Neuronal stem cell (in vitro differentiated cells): ENCODE measurements at regions not wholly inside any gene's neighbourhood (a gene's known extent, or its start where the extent isn't known, plus 50 kb on each side); places are given as distances from the start of the nearest gene placed in this dataset.

ENCODE experiments used
- DNase-seq: peaks from one replicate; pipeline ENCODE4 v3.0.0-alpha.2; 2013; ENCODE audit warnings: low spot score
- H2AFZ ChIP-seq: one replicate; pipeline ENCODE4 v1.6.1; 2013; ENCODE audit warnings: mild to moderate bottlenecking, low read length, inconsistent platforms
- H2AK5ac ChIP-seq: 2 replicates; pipeline ENCODE4 v1.6.1; 2013; ENCODE audit warnings: low read depth, mild to moderate bottlenecking, inconsistent platforms, low read length, moderate library complexity, mixed read lengths
- H2BK120ac ChIP-seq: 2 replicates; pipeline ENCODE4 v1.6.1; 2013; ENCODE audit warnings: low read depth, mild to moderate bottlenecking, inconsistent platforms, low read length, moderate library complexity, mixed read lengths
- H2BK12ac ChIP-seq: one replicate; pipeline ENCODE4 v1.6.1; 2013; ENCODE audit warnings: low read length, inconsistent platforms
- H2BK15ac ChIP-seq: 2 replicates; pipeline ENCODE4 v1.6.1; 2013; ENCODE audit warnings: mild to moderate bottlenecking, low read length, inconsistent platforms, mixed read lengths
- H2BK5ac ChIP-seq: one replicate; pipeline ENCODE4 v1.6.1; 2013; ENCODE audit warnings: inconsistent platforms, mild to moderate bottlenecking, low read length, moderate library complexity
- H3K14ac ChIP-seq: one replicate; pipeline ENCODE4 v1.6.1; 2013; ENCODE audit warnings: low read length, inconsistent platforms
- H3K18ac ChIP-seq: 2 replicates; pipeline ENCODE4 v1.6.1; 2013; ENCODE audit warnings: low read length, inconsistent platforms
- H3K23ac ChIP-seq: 2 replicates; pipeline ENCODE4 v1.6.1; 2013; ENCODE audit warnings: low read depth, mild to moderate bottlenecking, mixed read lengths, low read length, inconsistent platforms; ENCODE audit not compliant: poor library complexity
- H3K27ac ChIP-seq: replicated peaks from 3 replicates; pipeline ENCODE4 v1.5.1; 2013; ENCODE audit warnings: low read length, inconsistent platforms
- H3K27me3 ChIP-seq, 3 experiments: 2 replicates each; pipeline ENCODE4 v1.6.1; 2013; ENCODE audit warnings: low read length in 3 of 3, mild to moderate bottlenecking in 2 of 3, inconsistent platforms in 1 of 3, low read depth in 1 of 3, mixed read lengths in 1 of 3, moderate library complexity in 1 of 3; ENCODE audit not compliant: control insufficient read depth in 3 of 3, insufficient read depth in 3 of 3
- H3K36me3 ChIP-seq, 2 donors: replicated peaks in 1 of 2; 2 replicates each; pipeline ENCODE4 v1.6.1; 2013; ENCODE audit warnings: low read length in 2 of 2; ENCODE audit not compliant: control insufficient read depth in 2 of 2, insufficient read depth in 2 of 2
- H3K4ac ChIP-seq: 2 replicates; pipeline ENCODE4 v1.6.1; 2013; ENCODE audit warnings: inconsistent platforms, mild to moderate bottlenecking, low read length, moderate library complexity
- H3K4me1 ChIP-seq, 2 donors: 1 replicate in 1 of 2; 2 replicates in 1 of 2; pipeline ENCODE4 v1.6.1; 2013; ENCODE audit warnings: low read length in 2 of 2, low read depth in 1 of 2; ENCODE audit not compliant: control insufficient read depth in 2 of 2, insufficient read depth in 1 of 2
- H3K4me2 ChIP-seq: one replicate; pipeline ENCODE4 v1.6.1; 2013; ENCODE audit warnings: mild to moderate bottlenecking, low read length, inconsistent platforms; ENCODE audit not compliant: insufficient read depth, poor library complexity, severe bottlenecking
- H3K4me3 ChIP-seq, 2 donors: 2 replicates each; pipeline ENCODE4 v1.5.1; 2013; ENCODE audit warnings: low read length in 2 of 2, mild to moderate bottlenecking in 2 of 2, inconsistent platforms in 1 of 2, moderate library complexity in 1 of 2
- H3K79me1 ChIP-seq: one replicate; pipeline ENCODE4 v1.6.1; 2013; ENCODE audit warnings: low read depth, mild to moderate bottlenecking, inconsistent platforms, low read length, moderate library complexity
- H3K9ac ChIP-seq: one replicate; pipeline ENCODE4 v1.6.1; 2013; ENCODE audit warnings: mild to moderate bottlenecking, low read depth, low read length, inconsistent platforms; ENCODE audit not compliant: poor library complexity
- H3K9me3 ChIP-seq, 2 donors: replicated peaks in 1 of 2; 2 replicates each; pipeline versions ENCODE3 to v1.6.1; 2013; ENCODE audit warnings: low read length in 2 of 2, mild to moderate bottlenecking in 2 of 2, inconsistent platforms in 1 of 2, low read depth in 1 of 2, mixed read lengths in 1 of 2, moderate library complexity in 1 of 2; ENCODE audit not compliant: control insufficient read depth in 2 of 2, insufficient read depth in 1 of 2
- H4K8ac ChIP-seq: one replicate; pipeline ENCODE4 v1.6.1; 2013; ENCODE audit warnings: low read depth, mild to moderate bottlenecking, inconsistent platforms, low read length, moderate library complexity
- H4K91ac ChIP-seq: one replicate; pipeline ENCODE4 v1.6.1; 2013; ENCODE audit warnings: low read length, low read depth, mild to moderate bottlenecking, inconsistent platforms; ENCODE audit not compliant: poor library complexity
- WGBS, 2 donors: extraction: QIAGEN DNeasy Blood & Tissue Kit; methylation state at CpG; one replicate each; pipeline ENCODE4 v1.1.7; 2013; ENCODE audit warnings: missing lambda C conversion rate in 2 of 2, mixed read lengths in 1 of 2; ENCODE audit not compliant: insufficient read length in 2 of 2, insufficient replicate concordance in 1 of 2; ENCODE audit errors: extremely low coverage in 2 of 2; 5-methylcytosine and 5-hydroxymethylcytosine counted together

- Histone ChIP-seq H2BK12ac (no peak overlapping the region), H3K4me1 (peaks cover under 1 to 4% of the 10 kb centered on the region in 2 donors), H3K9ac (no peak overlapping the region), H3K18ac (no peak overlapping the region), H2BK15ac (no peak overlapping the region), H3K23ac (no peak overlapping the region), H3K4me2 (no peak overlapping the region), H3K4ac (no peak overlapping the region), H3K4me3 (no peak overlapping the region), H3K79me1 (no peaks in the 10 kb centered on the region), H3K27me3 (no peaks in the 10 kb centered on the region), H3K36me3 (no peaks in the 10 kb centered on the region), H3K14ac (no peak overlapping the region), H2AK5ac (no peak overlapping the region), H4K91ac (no peak overlapping the region), H3K27ac (no peak overlapping the region), H2AFZ (peak overlapping the region; percentile 1), H3K9me3 (no peaks in the 10 kb centered on the region), H2BK120ac (no peak overlapping the region), H2BK5ac (no peak overlapping the region), H4K8ac (no peak overlapping the region)
- WGBS, 2 donors, result no CpG with 5 or more reads among the region's 1 CpG
- DNase-seq, result no peak
Observed at GRCh38 chr2:63785096-63785495, 56.6 kb upstream of the UGP2 start.

DNA sequence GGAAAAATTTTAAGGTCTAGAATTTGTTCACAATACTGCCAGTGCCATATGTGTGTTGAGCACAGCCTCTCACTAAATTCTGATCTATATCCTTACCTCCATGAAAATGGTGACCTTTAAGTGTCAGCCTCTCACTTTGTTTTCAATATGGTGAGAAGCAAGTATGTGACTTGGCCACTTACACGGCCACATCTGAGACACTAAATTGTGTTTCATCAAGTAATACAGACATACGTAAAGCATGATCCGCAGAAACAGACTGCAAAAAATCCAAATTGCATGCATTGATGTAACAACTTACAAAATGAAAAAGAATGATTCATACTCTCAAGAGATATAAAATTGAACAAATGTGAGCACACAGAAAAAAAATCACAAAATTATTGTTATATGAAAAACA, 55.2 kb upstream of the UGP2 start:
- Histone ChIP-seq H3K79me1 (no peaks in the 10 kb centered on the region), H2AK5ac (no peak overlapping the region), H3K9ac (no peak overlapping the region), H3K27ac (no peak overlapping the region), H3K36me3 (no peaks in the 10 kb centered on the region), H3K9me3 (no peaks in the 10 kb centered on the region), H3K27me3 (no peaks in the 10 kb centered on the region), H4K8ac (no peak overlapping the region), H2BK120ac (no peak overlapping the region), H3K23ac (no peak overlapping the region), H3K18ac (no peak overlapping the region), H3K4me2 (no peak overlapping the region), H2AFZ (no peak overlapping the region), H4K91ac (no peak overlapping the region), H3K14ac (no peak overlapping the region), H3K4ac (no peak overlapping the region), H3K4me1 (peaks cover 0 to 4% of the 10 kb centered on the region in 2 donors), H2BK5ac (no peak overlapping the region), H2BK12ac (no peak overlapping the region), H3K4me3 (no peak overlapping the region), H2BK15ac (no peak overlapping the region)
- no CpG with 5 or more reads among the region's 3 CpGs for WGBS, 2 donors
- DNase-seq, result no peak

GRCh38 chr2:63788071-63788470, 53.6 kb upstream of the UGP2 start:
- Histone ChIP-seq H3K14ac (no peak overlapping the region), H3K4me3 (no peak overlapping the region), H4K91ac (no peak overlapping the region), H3K4ac (no peak overlapping the region), H2AK5ac (no peak overlapping the region), H3K23ac (no peak overlapping the region), H4K8ac (no peak overlapping the region), H2BK12ac (no peak overlapping the region), H3K9ac (no peak overlapping the region), H3K27ac (no peak overlapping the region), H2BK5ac (no peak overlapping the region), H3K4me1 (peaks cover 0 to 4% of the 10 kb centered on the region in 2 donors), H2BK15ac (no peak overlapping the region), H3K9me3 (no peaks in the 10 kb centered on the region), H3K4me2 (no peak overlapping the region), H2AFZ (no peak overlapping the region), H2BK120ac (no peak overlapping the region), H3K27me3 (no peaks in the 10 kb centered on the region), H3K36me3 (no peaks in the 10 kb centered on the region), H3K79me1 (no peaks in the 10 kb centered on the region), H3K18ac (no peak overlapping the region)
- no peak for DNase-seq
- WGBS, 2 donors, result no CpG with 5 or more reads among the region's 3 CpGs

GRCh38 chr2:63789338-63790020, 52.2 kb upstream of the UGP2 start:
- Histone ChIP-seq H3K4me1 (peaks cover 0 to 4% of the 10 kb centered on the region in 2 donors), H2BK12ac (no peak overlapping the region), H2BK120ac (no peak overlapping the region), H3K9ac (no peak overlapping the region), H2AK5ac (no peak overlapping the region), H2BK15ac (no peak overlapping the region), H3K14ac (no peak overlapping the region), H4K8ac (no peak overlapping the region), H3K18ac (no peak overlapping the region), H3K4me2 (no peak overlapping the region), H3K23ac (no peak overlapping the region), H3K9me3 (no peaks in the 10 kb centered on the region), H2AFZ (no peak overlapping the region), H3K36me3 (no peaks in the 10 kb centered on the region), H3K79me1 (no peaks in the 10 kb centered on the region), H3K27ac (no peak overlapping the region), H3K4me3 (no peak overlapping the region), H4K91ac (no peak overlapping the region), H3K4ac (no peak overlapping the region), H3K27me3 (no peaks in the 10 kb centered on the region), H2BK5ac (no peak overlapping the region)
- WGBS, 2 donors, result no CpG with 5 or more reads among the region's 5 CpGs
- no peak for DNase-seq
